OCI-LY3 (cell line): ENCODE measurements at regions not wholly inside any gene's neighbourhood (a gene's known extent, or its start where the extent isn't known, plus 50 kb on each side); places are given as distances from the start of the nearest gene placed in this dataset.

Source experiments
- H2AFZ ChIP-seq: fragments of 200-600, 300-600 bp; shearing (Covaris generic); 2 replicates; pipeline ENCODE4 v1.6.0; 2014; ENCODE audit warnings: antibody characterized with exemption, low read depth, low read length
- H3K27ac ChIP-seq: fragments of 200-600, 300-600 bp; sonication (generic); 2 replicates; pipeline ENCODE4 v1.5.1; 2014; ENCODE audit warnings: mild to moderate bottlenecking, low read length, moderate library complexity, mixed read lengths
- H3K27me3 ChIP-seq: fragments of 200-600, 300-600 bp; sonication (generic); 2 replicates; pipeline ENCODE4 v1.6.1; 2014; ENCODE audit warnings: low read depth, low read length, mixed read lengths
- H3K36me3 ChIP-seq: fragments of 200-600, 300-600 bp; sonication (generic); replicated peaks from 2 replicates; pipeline ENCODE3; 2014; ENCODE audit warnings: low read depth, low read length, mixed read lengths
- H3K4me1 ChIP-seq: fragments of 300-600, 200-600 bp; sonication (generic); 2 replicates; pipeline ENCODE4 v1.6.1; 2014; ENCODE audit warnings: low read length, mixed read lengths
- H3K4me2 ChIP-seq: fragments of 200-600, 300-600 bp; sonication (generic); 2 replicates; pipeline ENCODE4 v1.6.1; 2014; ENCODE audit warnings: low read length, mixed read lengths
- H3K4me3 ChIP-seq: fragments of 300-600, 200-600 bp; sonication (generic); 2 replicates; pipeline ENCODE4 v1.5.1; 2014; ENCODE audit warnings: antibody characterized with exemption, mild to moderate bottlenecking, low read length, moderate library complexity
- H3K79me2 ChIP-seq: fragments of 300-600, 200-600 bp; shearing (Covaris generic); 2 replicates; pipeline ENCODE4 v1.6.1; 2014; ENCODE audit warnings: mild to moderate bottlenecking, low read length, mixed read lengths
- H3K9ac ChIP-seq: fragments of 300-600, 200-600 bp; shearing (Covaris generic); 2 replicates; pipeline ENCODE4 v1.6.0; 2014; ENCODE audit warnings: mild to moderate bottlenecking, low read length, moderate library complexity
- H3K9me3 ChIP-seq: fragments of 200-600, 300-600 bp; shearing (Covaris generic); 2 replicates; pipeline ENCODE4 v1.6.1; 2014; ENCODE audit warnings: low read length, mixed read lengths; ENCODE audit not compliant: insufficient read depth
- H4K20me1 ChIP-seq: fragments of 200-600, 300-600 bp; sonication (generic); 2 replicates; pipeline ENCODE4 v1.6.1; 2016; ENCODE audit warnings: low read length, mixed read lengths; ENCODE audit not compliant: insufficient read depth
- CTCF ChIP-seq: fragments of 200-600, 300-600 bp; sonication (generic); IDR thresholded peaks from 2 replicates; pipeline ENCODE4 v1.5.1; 2014; ENCODE audit warnings: antibody characterized with exemption, low read length, low read depth
- EZH2phosphoT487 ChIP-seq: fragments of 200-600 bp; shearing (Covaris generic); IDR thresholded peaks from 2 replicates; pipeline ENCODE4 v1.6.1; 2018; ENCODE audit warnings: antibody characterized with exemption, mixed run types, low read depth

DNA sequence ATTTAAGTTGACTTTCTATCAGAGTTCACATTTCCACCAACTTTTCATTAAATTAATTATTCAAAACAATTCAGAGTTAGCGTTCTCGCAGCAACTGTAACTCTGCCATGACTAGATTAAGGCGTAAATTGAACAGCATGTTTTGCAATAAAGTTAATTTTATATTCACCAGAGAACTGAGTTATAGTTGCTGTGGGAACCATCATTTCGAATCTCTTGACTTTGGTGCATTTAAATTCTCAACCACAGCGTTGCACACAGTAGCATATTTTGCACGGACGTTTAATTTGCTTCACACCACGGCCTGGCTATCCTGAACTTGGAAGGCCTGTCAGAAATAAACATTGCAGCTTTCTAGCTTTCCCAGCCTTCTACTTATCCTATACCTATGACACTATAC lies 144.3 kb upstream of the WWC1 start:
- H3K9ac ChIP-seq, result no peak overlapping the region
- H2AFZ ChIP-seq, result no peak overlapping the region
- H3K27me3 ChIP-seq, result peaks cover 36% of the 10 kb centered on the region
- TF ChIP-seq CTCF (no peak), EZH2phosphoT487 (no peak)
- no peaks in the 10 kb centered on the region for H3K36me3 ChIP-seq
- H3K9me3 ChIP-seq, result no peaks in the 10 kb centered on the region
- H3K4me1 ChIP-seq, result no peaks in the 10 kb centered on the region
- H3K4me2 ChIP-seq, result no peak overlapping the region
- H4K20me1 ChIP-seq, result no peaks in the 10 kb centered on the region
- no peak overlapping the region for H3K27ac ChIP-seq
- H3K79me2 ChIP-seq, result no peaks in the 10 kb centered on the region
- H3K4me3 ChIP-seq, result no peak overlapping the region

GRCh38 chr5:168147568-168148360 lies 143.7 kb upstream of the WWC1 start:
- H4K20me1 ChIP-seq, result no peaks in the 10 kb centered on the region
- no peaks in the 10 kb centered on the region for H3K36me3 ChIP-seq
- H3K4me1 ChIP-seq, result no peaks in the 10 kb centered on the region
- H3K27ac ChIP-seq, result no peak overlapping the region
- no peak overlapping the region for H3K4me2 ChIP-seq
- TF ChIP-seq CTCF (no peak), EZH2phosphoT487 (no peak)
- no peak overlapping the region for H3K9ac ChIP-seq
- peaks cover 38% of the 10 kb centered on the region for H3K27me3 ChIP-seq
- H2AFZ ChIP-seq, result no peak overlapping the region
- no peaks in the 10 kb centered on the region for H3K79me2 ChIP-seq
- no peaks in the 10 kb centered on the region for H3K9me3 ChIP-seq
- no peak overlapping the region for H3K4me3 ChIP-seq

- H3K4me2 ChIP-seq, result no peak overlapping the region
- no peaks in the 10 kb centered on the region for H3K4me1 ChIP-seq
- H3K4me3 ChIP-seq, result no peak overlapping the region
- H3K27ac ChIP-seq, result no peak overlapping the region
- TF ChIP-seq EZH2phosphoT487, result no peak
- TF ChIP-seq CTCF, result no peak
- H4K20me1 ChIP-seq, result no peaks in the 10 kb centered on the region; the same call in 1 of the 2 replicates
- H3K79me2 ChIP-seq, result no peaks in the 10 kb centered on the region
- H2AFZ ChIP-seq, result no peak overlapping the region
- H3K9me3 ChIP-seq, result no peaks in the 10 kb centered on the region
- H3K9ac ChIP-seq, result no peak overlapping the region
- H3K36me3 ChIP-seq, result no peaks in the 10 kb centered on the region
- H3K27me3 ChIP-seq, result peaks cover 41% of the 10 kb centered on the region
Measured at GRCh38 chr5:168151041-168151440, 140.4 kb upstream of the WWC1 start.

GRCh38 chr5:168152660-168153059 lies 138.8 kb upstream of the WWC1 start:
- Histone ChIP-seq H2AFZ (no peak overlapping the region), H3K4me3 (no peak overlapping the region), H3K9me3 (no peaks in the 10 kb centered on the region), H3K27me3 (peaks cover 49% of the 10 kb centered on the region), H3K27ac (no peak overlapping the region), H4K20me1 (no peaks in the 10 kb centered on the region; the same call in 1 of the 2 replicates), H3K79me2 (no peaks in the 10 kb centered on the region), H3K36me3 (no peaks in the 10 kb centered on the region), H3K9ac (no peak overlapping the region), H3K4me1 (no peaks in the 10 kb centered on the region), H3K4me2 (no peak overlapping the region)
- TF ChIP-seq CTCF, result no peak
- TF ChIP-seq EZH2phosphoT487, result no peak
